Heart left ventricle (tissue), 13 donors: ENCODE measurements at regions not wholly inside any gene's neighbourhood (a gene's known extent, or its start where the extent isn't known, plus 50 kb on each side); places are given as distances from the start of the nearest gene placed in this dataset.
"Not testable (repeated sequence)": the region's sequence is repeated elsewhere in the genome, so short reads cannot be mapped to it uniquely, and the experiment has no call there.

Experiments
- CTCF ChIP-seq, 12 donors: fragments of 200-600 bp; sonication (generic) in 4 of 12; IDR thresholded peaks; one replicate each; pipeline versions ENCODE4 v1.5.0 to v1.8.0; 2018 to 2022; ENCODE audit warnings: antibody characterized with exemption in 12 of 12, mild to moderate bottlenecking in 5 of 12
- POLR2A ChIP-seq, 2 donors: fragments of 450-650 bp; IDR thresholded peaks; one replicate each; pipeline ENCODE4 v1.6.1; 2017; ENCODE audit warnings: antibody characterized with exemption in 2 of 2, mild to moderate bottlenecking in 2 of 2, moderate library complexity in 2 of 2
- donor health status: ischemic (EF 13 %, LVEDD 7.1; RV severe dilation, severe dysfunction).
- donor health status: DM: no; HTN: yes; CAD: no.
- donor health status: DM: no; HTN: no; CAD: no.
- donor health status: ischemic (EF 25% LVEDD 6.9; RV normal size, moderate dysfunction).
- donor health status: ischemic (EF 25% LVEDD 5.7; RV mildly dilated, moderate dysfunction).
- donor health status: ischemic (EF 35%, LVEDD 5.7; RV mildly dilated, moderate dysfunction).
- donor health status: nonischemic (EF 11% LVEDD 7.7; RV severe dilation, severe dysfunction).
- donor health status: DM: yes; HTN: yes; CAD: no.
- donor health status: PGD.
- donor health status: ischemic (EF 29% LVEDD 5.4; RV normal size, mild dysfunction).
- donor health status: nonischemic (EF 23%, LVEDD 6.1; RV moderate dilation, normal function).

- not testable (repeated sequence) for TF ChIP-seq CTCF, POLR2A (IDR thresholded peaks at IDR 0.05)
Observed at GRCh38 chr3:127046690-127047089, 63.8 kb downstream of the PLXNA1 start.
